H9 (cell line): ENCODE measurements at regions not wholly inside any gene's neighbourhood (a gene's known extent, or its start where the extent isn't known, plus 50 kb on each side); places are given as distances from the start of the nearest gene placed in this dataset.

Source experiments
- DNase-seq: peaks from one replicate; pipeline ENCODE4 v3.0.0-alpha.2; 2017
- H2AFZ ChIP-seq: one replicate; pipeline ENCODE4 v1.6.1; 2013; ENCODE audit warnings: mild to moderate bottlenecking, low read length, control low read depth, moderate library complexity
- H2AK5ac ChIP-seq: 2 replicates; pipeline ENCODE4 v1.6.1; 2013; ENCODE audit warnings: low read length, control low read depth, mixed read lengths; ENCODE audit not compliant: insufficient read length
- H2BK120ac ChIP-seq: one replicate; pipeline ENCODE4 v1.6.1; 2013; ENCODE audit warnings: low read depth, mild to moderate bottlenecking, low read length, control low read depth, inconsistent platforms; ENCODE audit not compliant: poor library complexity, severe bottlenecking
- H2BK12ac ChIP-seq: 2 replicates; pipeline ENCODE4 v1.6.1; 2013; ENCODE audit warnings: low read length, control low read depth, mixed read lengths, low read depth; ENCODE audit not compliant: insufficient read length
- H2BK15ac ChIP-seq: 2 replicates; pipeline ENCODE4 v1.6.1; 2013; ENCODE audit warnings: low read depth, low read length, control low read depth
- H2BK20ac ChIP-seq: one replicate; pipeline ENCODE4 v1.6.1; 2013; ENCODE audit warnings: low read depth, mild to moderate bottlenecking, low read length, control low read depth, inconsistent platforms; ENCODE audit not compliant: poor library complexity, severe bottlenecking
- H2BK5ac ChIP-seq: 2 replicates; pipeline ENCODE4 v1.6.1; 2013; ENCODE audit warnings: low read length, control low read depth, mixed read lengths; ENCODE audit not compliant: insufficient read length
- H3K14ac ChIP-seq: 2 replicates; pipeline ENCODE4 v1.6.1; 2013; ENCODE audit warnings: low read length, control low read depth; ENCODE audit not compliant: insufficient read depth
- H3K18ac ChIP-seq: 2 replicates; pipeline ENCODE4 v1.6.1; 2013; ENCODE audit warnings: low read depth, mild to moderate bottlenecking, mixed read lengths, low read length, control low read depth; ENCODE audit not compliant: insufficient read length
- H3K23ac ChIP-seq: 2 replicates; pipeline ENCODE4 v1.6.1; 2013; ENCODE audit warnings: low read length, control low read depth, mixed read lengths, low read depth; ENCODE audit not compliant: insufficient read length
- H3K23me2 ChIP-seq: 2 replicates; pipeline ENCODE4 v1.6.1; 2013; ENCODE audit warnings: low read depth, mild to moderate bottlenecking, mixed read lengths, low read length, control low read depth; ENCODE audit not compliant: insufficient read length, poor library complexity, severe bottlenecking
- H3K27ac ChIP-seq: 2 replicates; pipeline ENCODE4 v1.5.1; 2013; ENCODE audit warnings: low read length, control low read depth, mixed read lengths, low read depth; ENCODE audit not compliant: insufficient read length
- H3K27me3 ChIP-seq: 2 replicates; pipeline ENCODE4 v1.6.1; 2013; ENCODE audit warnings: low read length, control low read depth, inconsistent platforms; ENCODE audit not compliant: insufficient read depth
- H3K4ac ChIP-seq: 2 replicates; pipeline ENCODE4 v1.6.1; 2013; ENCODE audit warnings: low read depth, mild to moderate bottlenecking, control low read depth, inconsistent platforms, low read length, moderate library complexity
- H3K4me1 ChIP-seq: 2 replicates; pipeline ENCODE4 v1.6.1; 2013; ENCODE audit warnings: low read length, control low read depth, inconsistent platforms; ENCODE audit not compliant: insufficient read depth
- H3K4me2 ChIP-seq: 2 replicates; pipeline ENCODE4 v1.6.1; 2013; ENCODE audit warnings: low read length, control low read depth, mixed read lengths; ENCODE audit not compliant: insufficient read length, insufficient read depth
- H3K56ac ChIP-seq: 2 replicates; pipeline ENCODE4 v1.6.1; 2013; ENCODE audit warnings: low read depth, mild to moderate bottlenecking, mixed read lengths, low read length, control low read depth; ENCODE audit not compliant: insufficient read length
- H3K79me1 ChIP-seq: 2 replicates; pipeline ENCODE4 v1.6.1; 2013; ENCODE audit warnings: low read depth, mild to moderate bottlenecking, moderate library complexity, low read length, control low read depth, inconsistent platforms; ENCODE audit not compliant: insufficient read depth, poor library complexity, severe bottlenecking
- H3K79me2 ChIP-seq: 2 replicates; pipeline ENCODE4 v1.6.1; 2013; ENCODE audit warnings: low read length, control low read depth, inconsistent platforms; ENCODE audit not compliant: insufficient read depth
- H3K9ac ChIP-seq: 2 replicates; pipeline ENCODE4 v1.6.1; 2013; ENCODE audit warnings: low read length, control low read depth, mixed read lengths; ENCODE audit not compliant: insufficient read length; ENCODE audit errors: extremely low read depth
- H3K9me3 ChIP-seq: one replicate; pipeline ENCODE4 v1.6.1; 2013; ENCODE audit warnings: low read depth, low read length, inconsistent platforms; ENCODE audit not compliant: control insufficient read depth
- H3T11ph ChIP-seq: one replicate; pipeline ENCODE4 v1.6.1; 2013; ENCODE audit warnings: mild to moderate bottlenecking, low read length, control low read depth, inconsistent platforms
- H4K20me1 ChIP-seq: one replicate; pipeline ENCODE4 v1.6.1; 2013; ENCODE audit not compliant: control insufficient read depth, insufficient read length, insufficient read depth
- H4K5ac ChIP-seq: 2 replicates; pipeline ENCODE4 v1.6.1; 2013; ENCODE audit warnings: low read depth, mild to moderate bottlenecking, mixed read lengths, low read length, control low read depth; ENCODE audit not compliant: insufficient read length
- H4K8ac ChIP-seq: replicated peaks from 2 replicates; pipeline ENCODE4 v1.6.1; 2013; ENCODE audit warnings: low read length, control low read depth, mixed read lengths, low read depth; ENCODE audit not compliant: insufficient read length
- H4K91ac ChIP-seq: 2 replicates; pipeline ENCODE4 v1.6.1; 2013; ENCODE audit warnings: low read depth, mild to moderate bottlenecking, moderate library complexity, mixed read lengths, low read length, control low read depth; ENCODE audit not compliant: insufficient read length
- H3K27ac Mint-ChIP-seq, 3 experiments: 2 replicates in 2 of 3; 3 replicates in 1 of 3; pipeline ENCODE4 v1.8.0; 2020 to 2021; ENCODE audit warnings: mixed read lengths in 3 of 3, mild to moderate bottlenecking in 1 of 3, moderate library complexity in 1 of 3
- H3K27me3 Mint-ChIP-seq: 2 replicates; pipeline ENCODE4 v1.8.0; 2021; ENCODE audit warnings: low read depth, mild to moderate bottlenecking, moderate library complexity, mixed read lengths
- H3K36me3 Mint-ChIP-seq, 3 experiments: 2 replicates in 2 of 3; 3 replicates in 1 of 3; pipeline ENCODE4 v1.8.0; 2020 to 2021; ENCODE audit warnings: low read depth in 3 of 3, mixed read lengths in 3 of 3; ENCODE audit not compliant: insufficient read depth in 1 of 3
- H3K4me1 Mint-ChIP-seq, 2 experiments: 2 replicates each; pipeline ENCODE4 v1.8.0; 2020; ENCODE audit warnings: mixed read lengths in 2 of 2
- H3K4me3 Mint-ChIP-seq, 2 experiments: 2 replicates in 1 of 2; 3 replicates in 1 of 2; pipeline ENCODE4 v1.8.0; 2020 to 2021; ENCODE audit warnings: mild to moderate bottlenecking in 2 of 2, mixed read lengths in 2 of 2, moderate library complexity in 1 of 2
- H3K9me3 Mint-ChIP-seq, 2 experiments: 2 replicates in 1 of 2; 3 replicates in 1 of 2; pipeline ENCODE4 v1.8.0; 2020; ENCODE audit warnings: mild to moderate bottlenecking in 2 of 2, mixed read lengths in 2 of 2, moderate library complexity in 1 of 2
- WGBS: extraction: QIAGEN DNeasy Blood & Tissue Kit; methylation state at CpG from one replicate; pipeline ENCODE4 v1.1.7; 2013; ENCODE audit warnings: missing lambda C conversion rate, low lambda C conversion rate, mixed read lengths; ENCODE audit not compliant: insufficient read length; ENCODE audit errors: extremely low coverage; 5-methylcytosine and 5-hydroxymethylcytosine counted together
- TF ChIP-seq, protein P1 (sequence below): fragments of 200-600 bp; sonication (generic); conservative IDR thresholded peaks from 3 replicates; pipeline ENCODE4 v1.8.0; 2021; ENCODE audit warnings: antibody characterized with exemption, mild to moderate bottlenecking

DNA sequence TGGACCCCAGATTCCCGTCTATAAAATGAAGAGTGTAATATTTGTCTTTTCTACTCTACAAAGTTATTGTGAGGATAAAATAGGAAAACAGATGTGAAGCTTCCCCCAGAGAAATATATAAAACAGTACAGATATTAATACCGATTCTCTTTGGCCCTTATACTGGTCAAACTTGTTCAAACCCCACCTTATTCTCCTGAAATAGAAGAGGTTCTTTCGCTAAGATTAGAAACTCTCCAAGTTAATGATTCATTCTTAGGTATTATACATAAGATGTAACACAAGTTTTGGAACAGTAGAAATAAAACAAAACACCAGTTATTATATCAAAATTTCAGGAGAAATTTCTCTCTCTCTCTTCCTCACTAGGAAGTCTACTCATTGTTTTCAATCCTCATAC lies 852.4 kb upstream of the ADAMTS5 start:
- no peak overlapping the region for H2BK120ac ChIP-seq
- H4K91ac ChIP-seq = no peak overlapping the region
- Mint-ChIP-seq H3K4me1 (no peaks in the 10 kb centered on the region), H3K9me3 (no peaks in the 10 kb centered on the region; a peak in 2 of 5 replicates), H3K36me3 (no peaks in the 10 kb centered on the region; a peak in 1 of 7 replicates), H3K4me3 (no peak overlapping the region), H3K27me3 (no peaks in the 10 kb centered on the region), H3K27ac (no peak overlapping the region)
- no peaks in the 10 kb centered on the region for H3K79me1 ChIP-seq
- no peak overlapping the region for H3K56ac ChIP-seq
- H4K20me1 ChIP-seq = no peaks in the 10 kb centered on the region
- H2BK12ac ChIP-seq = no peak overlapping the region
- no peak overlapping the region for H3T11ph ChIP-seq
- no peak overlapping the region for H2BK5ac ChIP-seq
- no peak for DNase-seq
- no peaks in the 10 kb centered on the region for H3K9me3 ChIP-seq
- TF ChIP-seq, protein P1, sequence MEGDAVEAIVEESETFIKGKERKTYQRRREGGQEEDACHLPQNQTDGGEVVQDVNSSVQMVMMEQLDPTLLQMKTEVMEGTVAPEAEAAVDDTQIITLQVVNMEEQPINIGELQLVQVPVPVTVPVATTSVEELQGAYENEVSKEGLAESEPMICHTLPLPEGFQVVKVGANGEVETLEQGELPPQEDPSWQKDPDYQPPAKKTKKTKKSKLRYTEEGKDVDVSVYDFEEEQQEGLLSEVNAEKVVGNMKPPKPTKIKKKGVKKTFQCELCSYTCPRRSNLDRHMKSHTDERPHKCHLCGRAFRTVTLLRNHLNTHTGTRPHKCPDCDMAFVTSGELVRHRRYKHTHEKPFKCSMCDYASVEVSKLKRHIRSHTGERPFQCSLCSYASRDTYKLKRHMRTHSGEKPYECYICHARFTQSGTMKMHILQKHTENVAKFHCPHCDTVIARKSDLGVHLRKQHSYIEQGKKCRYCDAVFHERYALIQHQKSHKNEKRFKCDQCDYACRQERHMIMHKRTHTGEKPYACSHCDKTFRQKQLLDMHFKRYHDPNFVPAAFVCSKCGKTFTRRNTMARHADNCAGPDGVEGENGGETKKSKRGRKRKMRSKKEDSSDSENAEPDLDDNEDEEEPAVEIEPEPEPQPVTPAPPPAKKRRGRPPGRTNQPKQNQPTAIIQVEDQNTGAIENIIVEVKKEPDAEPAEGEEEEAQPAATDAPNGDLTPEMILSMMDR = no peak
- no peak overlapping the region for H2BK20ac ChIP-seq
- no peak overlapping the region for H2AFZ ChIP-seq
- no peak overlapping the region for H4K8ac ChIP-seq
- no peak overlapping the region for H2BK15ac ChIP-seq
- H3K9ac ChIP-seq = no peak overlapping the region
- no peaks in the 10 kb centered on the region for H3K23me2 ChIP-seq
- no peaks in the 10 kb centered on the region for H3K79me2 ChIP-seq
- H3K23ac ChIP-seq = no peak overlapping the region
- H2AK5ac ChIP-seq = no peak overlapping the region
- no peak overlapping the region for H3K18ac ChIP-seq
- H3K4me1 ChIP-seq = no peaks in the 10 kb centered on the region
- no peak overlapping the region for H4K5ac ChIP-seq
- H3K14ac ChIP-seq = no peak overlapping the region
- H3K27me3 ChIP-seq = no peaks in the 10 kb centered on the region
- no peak overlapping the region for H3K4ac ChIP-seq
- WGBS = no CpG with 5 or more reads among the region's 3 CpGs
- H3K4me2 ChIP-seq = no peak overlapping the region
- no peak overlapping the region for H3K27ac ChIP-seq
